Nephron progenitor cell (in vitro differentiated cells): ENCODE measurements at regions not wholly inside any gene's neighbourhood (a gene's known extent, or its start where the extent isn't known, plus 50 kb on each side); places are given as distances from the start of the nearest gene placed in this dataset.
"Not testable (repeated sequence)": the region's sequence is repeated elsewhere in the genome, so short reads cannot be mapped to it uniquely, and the experiment has no call there.

Experiments
- DNase-seq: peaks from one replicate; pipeline ENCODE4 v3.0.0; 2021
- H3K27ac Mint-ChIP-seq: 2 replicates; pipeline ENCODE4 v1.8.0; 2021; ENCODE audit warnings: mild to moderate bottlenecking, moderate library complexity, mixed read lengths
- H3K27me3 Mint-ChIP-seq: 2 replicates; pipeline ENCODE4 v1.8.0; 2021; ENCODE audit warnings: mild to moderate bottlenecking, low read depth, mixed read lengths; ENCODE audit not compliant: poor library complexity
- H3K36me3 Mint-ChIP-seq: 2 replicates; pipeline ENCODE4 v1.8.0; 2021; ENCODE audit warnings: low read depth, mixed read lengths
- H3K4me1 Mint-ChIP-seq: 2 replicates; pipeline ENCODE4 v1.8.0; 2021; ENCODE audit warnings: mixed read lengths
- H3K4me3 Mint-ChIP-seq: 2 replicates; pipeline ENCODE4 v1.8.0; 2021; ENCODE audit warnings: mild to moderate bottlenecking, moderate library complexity, mixed read lengths
- H3K9me3 Mint-ChIP-seq: 2 replicates; pipeline ENCODE4 v1.8.0; 2021; ENCODE audit warnings: mild to moderate bottlenecking, moderate library complexity, mixed read lengths
- TF ChIP-seq, protein P1 (sequence below): fragments of 200-600 bp; sonication (generic); IDR thresholded peaks from 2 replicates; pipeline ENCODE4 v1.5.0; 2021; ENCODE audit warnings: antibody characterized with exemption

DNA sequence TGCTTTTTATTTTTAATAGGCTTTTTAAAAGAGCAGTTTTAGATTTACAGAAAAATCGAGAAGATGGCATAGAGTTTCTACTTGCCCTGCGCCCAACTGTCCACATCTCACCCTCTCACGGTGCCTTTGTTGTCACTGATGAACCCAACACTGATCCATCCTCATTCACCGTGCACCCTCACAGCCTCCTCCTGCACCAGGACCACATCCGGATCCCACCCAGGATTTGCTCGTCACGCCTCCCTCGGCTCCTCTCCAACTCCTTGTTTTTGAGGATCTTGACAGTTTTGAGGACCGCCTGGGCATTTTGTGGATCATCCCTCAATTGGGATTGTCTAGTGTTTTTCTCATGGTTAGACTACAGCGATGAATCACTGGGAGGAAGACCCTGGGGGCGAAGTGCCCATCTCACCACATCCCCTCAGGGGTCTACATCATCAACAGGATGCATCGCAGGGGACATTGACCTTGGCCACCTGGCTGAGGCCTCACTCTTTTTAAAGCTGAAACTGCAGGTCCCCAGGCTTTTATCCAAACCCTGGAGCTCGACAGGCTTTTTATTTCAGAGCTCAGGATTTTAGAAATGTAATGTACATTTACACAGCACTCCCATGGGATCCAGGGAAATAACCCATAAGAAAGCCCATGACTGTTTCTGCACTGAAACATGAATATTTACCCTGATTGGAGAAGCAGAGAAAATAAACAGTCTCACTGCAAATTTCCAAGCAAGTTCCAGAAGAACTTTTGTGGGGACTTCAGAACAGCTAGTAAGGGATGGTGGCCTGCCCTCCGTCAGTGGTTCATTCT lies 71.8 kb upstream of the ZNF469 start:
- TF ChIP-seq, protein P1, sequence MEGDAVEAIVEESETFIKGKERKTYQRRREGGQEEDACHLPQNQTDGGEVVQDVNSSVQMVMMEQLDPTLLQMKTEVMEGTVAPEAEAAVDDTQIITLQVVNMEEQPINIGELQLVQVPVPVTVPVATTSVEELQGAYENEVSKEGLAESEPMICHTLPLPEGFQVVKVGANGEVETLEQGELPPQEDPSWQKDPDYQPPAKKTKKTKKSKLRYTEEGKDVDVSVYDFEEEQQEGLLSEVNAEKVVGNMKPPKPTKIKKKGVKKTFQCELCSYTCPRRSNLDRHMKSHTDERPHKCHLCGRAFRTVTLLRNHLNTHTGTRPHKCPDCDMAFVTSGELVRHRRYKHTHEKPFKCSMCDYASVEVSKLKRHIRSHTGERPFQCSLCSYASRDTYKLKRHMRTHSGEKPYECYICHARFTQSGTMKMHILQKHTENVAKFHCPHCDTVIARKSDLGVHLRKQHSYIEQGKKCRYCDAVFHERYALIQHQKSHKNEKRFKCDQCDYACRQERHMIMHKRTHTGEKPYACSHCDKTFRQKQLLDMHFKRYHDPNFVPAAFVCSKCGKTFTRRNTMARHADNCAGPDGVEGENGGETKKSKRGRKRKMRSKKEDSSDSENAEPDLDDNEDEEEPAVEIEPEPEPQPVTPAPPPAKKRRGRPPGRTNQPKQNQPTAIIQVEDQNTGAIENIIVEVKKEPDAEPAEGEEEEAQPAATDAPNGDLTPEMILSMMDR, result no peak
- H3K4me3 Mint-ChIP-seq, result no peak overlapping the region
- peaks cover 32% of the 10 kb centered on the region for H3K27me3 Mint-ChIP-seq
- no peaks in the 10 kb centered on the region for H3K4me1 Mint-ChIP-seq
- peaks cover 5% of the 10 kb centered on the region for H3K36me3 Mint-ChIP-seq
- DNase-seq, result no peak
- H3K27ac Mint-ChIP-seq, result no peak overlapping the region
- H3K9me3 Mint-ChIP-seq, result peaks cover 45% of the 10 kb centered on the region

DNA sequence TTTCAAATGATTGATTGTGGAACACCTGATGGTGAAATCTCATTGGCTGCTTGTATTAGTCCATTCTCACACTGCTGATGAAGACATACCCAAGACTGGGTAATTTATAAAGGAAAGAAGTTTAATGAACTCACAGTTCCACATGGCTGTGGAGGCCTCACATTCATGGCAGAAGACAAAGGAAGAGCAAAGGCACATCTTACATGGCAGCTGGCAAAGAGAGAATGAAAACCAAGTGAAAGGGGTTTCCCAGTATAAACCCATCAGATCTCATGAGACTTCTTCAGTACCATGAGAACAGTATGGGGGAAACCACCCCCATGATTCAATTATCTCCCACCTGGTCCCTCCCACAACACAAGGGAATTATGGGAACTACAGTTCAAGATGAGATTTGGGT lies 70.9 kb upstream of the ZNF469 start:
- Mint-ChIP-seq H3K9me3 (peaks cover 45% of the 10 kb centered on the region), H3K27me3 (peaks cover 28% of the 10 kb centered on the region)
- not testable (repeated sequence) for H3K36me3 Mint-ChIP-seq, H3K27ac Mint-ChIP-seq, H3K4me1 Mint-ChIP-seq, DNase-seq, H3K4me3 Mint-ChIP-seq

DNA sequence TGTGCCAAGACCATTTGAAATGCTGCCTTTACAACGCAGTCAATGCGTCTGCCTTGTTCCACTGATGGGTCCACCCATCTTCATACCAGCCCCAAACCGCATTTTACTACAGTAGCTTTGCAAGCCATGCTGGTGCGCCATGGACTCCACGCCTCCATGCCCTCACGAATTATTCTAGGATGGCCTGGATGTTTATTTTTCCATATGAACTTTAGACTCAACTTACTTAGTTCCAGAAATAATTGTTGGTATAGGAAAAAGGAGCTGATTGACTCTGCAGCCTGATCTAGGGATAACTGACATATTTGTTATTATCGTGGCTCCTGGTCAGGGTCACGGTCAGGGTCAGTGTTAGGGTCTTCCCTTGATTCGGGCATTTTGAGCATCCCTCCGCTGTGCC lies 70.0 kb upstream of the ZNF469 start:
- TF ChIP-seq, protein P1, result no peak
- H3K4me3 Mint-ChIP-seq, result no peak overlapping the region
- peaks cover 5% of the 10 kb centered on the region for H3K36me3 Mint-ChIP-seq
- H3K4me1 Mint-ChIP-seq, result peaks cover 9% of the 10 kb centered on the region
- H3K27ac Mint-ChIP-seq, result no peak overlapping the region
- peaks cover 24% of the 10 kb centered on the region for H3K27me3 Mint-ChIP-seq
- DNase-seq, result no peak
- H3K9me3 Mint-ChIP-seq, result peaks cover 40% of the 10 kb centered on the region

DNA sequence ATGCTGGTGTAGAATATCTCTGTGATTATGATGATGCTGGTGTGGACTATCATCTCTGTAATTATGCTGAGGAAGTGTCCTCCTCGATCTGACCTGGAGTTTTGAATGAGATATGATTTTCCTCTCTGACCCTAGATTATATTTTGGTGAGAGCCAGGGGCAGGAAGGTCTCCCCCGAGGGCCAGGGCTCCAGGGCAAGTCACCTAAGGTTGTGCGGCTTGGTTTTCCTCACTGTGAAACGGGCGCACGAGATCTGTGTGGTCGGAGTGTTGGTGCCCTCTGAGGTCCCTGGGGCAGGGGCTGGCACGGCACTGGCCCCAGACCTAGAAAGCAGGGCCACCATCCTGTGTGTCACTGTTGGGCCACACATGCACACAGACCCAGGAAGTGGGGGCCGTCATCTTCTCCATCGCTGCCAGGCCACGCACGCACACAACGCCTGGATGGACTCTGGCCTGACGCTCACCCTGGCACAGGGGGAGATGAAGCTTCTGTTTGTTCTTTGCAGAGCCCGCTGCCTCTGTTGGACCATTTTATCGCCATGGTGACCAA lies 67.7 kb upstream of the ZNF469 start:
- Mint-ChIP-seq H3K36me3 (peaks cover 5% of the 10 kb centered on the region), H3K27me3 (peaks cover 17% of the 10 kb centered on the region), H3K4me1 (peaks cover 21% of the 10 kb centered on the region), H3K27ac (no peak overlapping the region), H3K4me3 (no peak overlapping the region), H3K9me3 (peaks cover 25% of the 10 kb centered on the region)
- TF ChIP-seq, protein P1, result no peak
- no peak for DNase-seq

DNA sequence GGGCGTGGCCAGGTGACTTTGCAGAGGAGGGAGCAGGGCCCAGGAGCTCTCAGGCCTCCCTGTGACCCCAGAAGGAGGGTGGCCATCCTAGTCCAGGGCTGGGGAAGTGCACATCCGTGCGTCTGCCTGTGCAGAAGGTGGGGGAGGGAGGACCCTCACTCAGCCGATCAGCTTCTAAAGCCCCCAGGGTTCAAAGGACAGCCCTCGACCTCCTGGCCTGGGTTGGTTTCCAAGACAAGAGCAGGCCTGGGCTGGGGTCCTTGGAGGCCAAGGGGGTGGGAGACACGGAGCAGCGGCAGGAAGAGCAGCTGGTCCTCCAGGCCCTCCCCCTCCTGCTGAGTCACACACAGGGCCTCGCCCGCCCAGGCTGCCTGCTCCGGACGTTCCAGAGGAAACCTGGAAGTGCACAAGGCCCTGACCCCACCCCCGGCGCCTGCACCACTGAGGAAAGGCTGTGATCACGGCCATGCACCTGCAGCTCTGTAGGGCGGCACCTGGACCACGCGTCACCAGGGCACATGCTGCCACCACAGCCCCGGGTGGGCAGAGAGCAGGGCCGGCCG lies 67.1 kb upstream of the ZNF469 start:
- H3K4me3 Mint-ChIP-seq, result no peak overlapping the region
- H3K4me1 Mint-ChIP-seq, result peaks cover 21% of the 10 kb centered on the region
- peaks cover 16% of the 10 kb centered on the region for H3K27me3 Mint-ChIP-seq
- peaks cover 25% of the 10 kb centered on the region for H3K9me3 Mint-ChIP-seq
- DNase-seq, result peak; percentile 42
- H3K27ac Mint-ChIP-seq, result no peak overlapping the region
- peaks cover 5% of the 10 kb centered on the region for H3K36me3 Mint-ChIP-seq
- TF ChIP-seq, protein P1, result no peak

DNA sequence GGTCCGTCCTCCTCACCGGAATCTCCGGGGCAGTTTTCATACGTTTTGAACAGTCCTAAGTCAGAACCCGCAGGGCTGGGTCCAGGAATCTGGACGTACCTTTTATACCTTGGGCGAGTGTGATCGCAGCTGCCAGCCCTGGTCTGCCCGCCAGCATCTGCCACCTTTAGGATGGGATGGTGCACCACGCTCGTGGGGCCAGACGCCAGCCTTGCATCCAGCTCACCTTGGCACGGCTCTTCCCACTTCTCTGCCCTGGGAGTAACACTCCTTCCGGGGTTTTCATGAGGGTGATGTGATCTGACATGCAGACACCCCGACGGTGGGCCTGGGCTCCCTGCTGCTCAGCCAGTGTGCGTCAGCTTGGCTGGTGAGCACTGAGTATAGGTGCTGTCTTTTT lies 66.6 kb upstream of the ZNF469 start:
- Mint-ChIP-seq H3K4me1 (peaks cover 21% of the 10 kb centered on the region), H3K27ac (no peak overlapping the region), H3K9me3 (peaks cover 20% of the 10 kb centered on the region), H3K4me3 (no peak overlapping the region), H3K27me3 (peaks cover 12% of the 10 kb centered on the region), H3K36me3 (peaks cover 5% of the 10 kb centered on the region)
- DNase-seq, result no peak
- TF ChIP-seq, protein P1, result no peak
